Right lobe of liver (tissue), 6 donors: ENCODE measurements at regions not wholly inside any gene's neighbourhood (a gene's known extent, or its start where the extent isn't known, plus 50 kb on each side); places are given as distances from the start of the nearest gene placed in this dataset.

Experiments
- ATAC-seq, 4 donors: fragments of 200-7000 bp; cut with Tn5 transposase; one replicate each; pipeline ENCODE4 v1.9.1; 2020; ENCODE audit warnings: mild to moderate bottlenecking in 4 of 4, moderate library complexity in 4 of 4
- DNase-seq, 3 donors: peaks; one replicate each; pipeline ENCODE4 v3.0.0-alpha.2; 2020
- H3K27ac ChIP-seq, 3 donors: fragments of 200-600 bp; one replicate each; pipeline ENCODE4 v1.8.0; 2022
- H3K27me3 ChIP-seq, 2 donors: fragments of 200-600 bp; one replicate each; pipeline ENCODE4 v1.8.0; 2022
- H3K36me3 ChIP-seq, 4 donors: fragments of 200-600 bp; sonication (generic) in 1 of 4; one replicate each; pipeline versions ENCODE4 v1.5.1 to v1.8.0; 2017 to 2022; ENCODE audit warnings: control low read depth in 1 of 4
- H3K4me1 ChIP-seq, 4 donors: fragments of 200-600 bp; sonication (generic) in 1 of 4; one replicate each; pipeline versions ENCODE4 v1.5.1 to v1.8.0; 2017 to 2022; ENCODE audit warnings: control low read depth in 1 of 4
- H3K4me3 ChIP-seq, 3 donors: fragments of 200-600 bp; one replicate each; pipeline ENCODE4 v1.8.0; 2022
- H3K9me3 ChIP-seq, 4 donors: fragments of 200-600 bp; sonication (generic) in 1 of 4; one replicate each; pipeline versions ENCODE4 v1.5.1 to v1.8.0; 2017 to 2022; ENCODE audit warnings: control low read depth in 1 of 4
- POLR2A ChIP-seq: fragments of 450-650 bp; IDR thresholded peaks from one replicate; pipeline ENCODE4 v1.6.1; 2017; ENCODE audit warnings: antibody characterized with exemption, mild to moderate bottlenecking
- WGBS: methylation state at CpG from one replicate; pipeline ENCODE4 v1.1.6; 2018; ENCODE audit warnings: low coverage, low lambda C conversion rate; ENCODE audit not compliant: insufficient coverage; ENCODE audit errors: missing lambda C conversion rate; 5-methylcytosine and 5-hydroxymethylcytosine counted together
- intact Hi-C, 2 donors: fragments of 100-400 bp; cut with DNase I; formaldehyde crosslinking; loops; one replicate each; pipeline versions ENCODE4 v1.11.2 to v1.14.1; 2022
- TF ChIP-seq, protein P1 (sequence below), 4 donors: fragments of 200-600 bp in 3 of 4; fragments of 450-650 bp in 1 of 4; IDR thresholded peaks; one replicate each; pipeline versions ENCODE4 v1.5.1 to v1.8.0; 2016 to 2022; ENCODE audit warnings: antibody characterized with exemption in 4 of 4, mild to moderate bottlenecking in 2 of 4
- donor health status: DM: no; HTN: yes; CAD: no.
- donor health status: DM: no; HTN: no; CAD: no.
- donor health status: DM: no; HTN: no; CAD: no.
- donor health status: DM: no; HTN: yes; CAD: no.
- donor health status: DM: no; HTN: yes; CAD: no.

DNA sequence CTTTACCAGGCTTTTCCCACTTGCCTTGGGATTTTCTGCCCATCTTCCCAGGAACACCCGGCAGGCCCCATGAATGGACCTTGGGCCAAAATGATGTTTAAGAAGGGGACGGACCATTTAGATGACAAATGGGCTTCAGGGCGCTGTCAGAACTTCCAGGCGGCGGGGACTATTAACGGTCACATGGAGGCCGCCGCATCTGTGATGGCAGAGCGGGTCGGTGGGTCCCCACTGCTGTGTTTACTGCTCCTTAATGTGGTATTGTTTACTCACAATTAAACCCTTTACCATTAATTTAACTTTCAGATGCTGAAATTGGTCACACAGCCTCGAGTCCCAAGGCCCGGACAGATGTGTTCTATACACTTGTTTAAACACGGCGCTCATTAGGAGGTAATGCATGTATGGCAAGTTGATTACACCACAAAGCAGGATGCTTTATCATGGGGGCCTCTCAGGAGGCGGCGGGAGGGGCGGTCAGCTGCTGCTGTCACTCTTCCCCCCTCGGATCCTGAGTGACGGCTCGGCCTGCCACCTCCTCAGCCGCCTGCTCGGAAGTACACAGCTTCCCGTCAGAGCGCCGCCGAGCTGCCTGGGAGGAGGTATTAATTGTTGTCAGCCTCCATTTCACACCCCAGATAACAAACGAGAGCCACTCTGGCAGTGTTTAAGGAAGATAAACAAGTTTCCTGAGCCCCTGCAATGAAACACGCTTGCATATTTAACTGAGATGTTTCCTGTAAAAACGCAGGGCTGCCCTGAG is 83.9 kb upstream of the IRX3 start:
- no peaks in the 10 kb centered on the region for H3K36me3 ChIP-seq
- DNase-seq = peak in 2 of 3 donors; percentile 54 to 61
- intact Hi-C loops = no loop called here
- ATAC-seq = peak; percentile 66 to 86 (median 78)
- no peak overlapping the region for H3K27ac ChIP-seq
- H3K27me3 ChIP-seq = no peaks in the 10 kb centered on the region
- H3K4me1 ChIP-seq = no peaks in the 10 kb centered on the region
- H3K4me3 ChIP-seq = no peak overlapping the region
- H3K9me3 ChIP-seq = no peaks in the 10 kb centered on the region
- WGBS = 29% methylated on average over 13 of the region's 29 CpGs
- no peak for TF ChIP-seq POLR2A
- TF ChIP-seq, protein P1, sequence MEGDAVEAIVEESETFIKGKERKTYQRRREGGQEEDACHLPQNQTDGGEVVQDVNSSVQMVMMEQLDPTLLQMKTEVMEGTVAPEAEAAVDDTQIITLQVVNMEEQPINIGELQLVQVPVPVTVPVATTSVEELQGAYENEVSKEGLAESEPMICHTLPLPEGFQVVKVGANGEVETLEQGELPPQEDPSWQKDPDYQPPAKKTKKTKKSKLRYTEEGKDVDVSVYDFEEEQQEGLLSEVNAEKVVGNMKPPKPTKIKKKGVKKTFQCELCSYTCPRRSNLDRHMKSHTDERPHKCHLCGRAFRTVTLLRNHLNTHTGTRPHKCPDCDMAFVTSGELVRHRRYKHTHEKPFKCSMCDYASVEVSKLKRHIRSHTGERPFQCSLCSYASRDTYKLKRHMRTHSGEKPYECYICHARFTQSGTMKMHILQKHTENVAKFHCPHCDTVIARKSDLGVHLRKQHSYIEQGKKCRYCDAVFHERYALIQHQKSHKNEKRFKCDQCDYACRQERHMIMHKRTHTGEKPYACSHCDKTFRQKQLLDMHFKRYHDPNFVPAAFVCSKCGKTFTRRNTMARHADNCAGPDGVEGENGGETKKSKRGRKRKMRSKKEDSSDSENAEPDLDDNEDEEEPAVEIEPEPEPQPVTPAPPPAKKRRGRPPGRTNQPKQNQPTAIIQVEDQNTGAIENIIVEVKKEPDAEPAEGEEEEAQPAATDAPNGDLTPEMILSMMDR (IDR thresholded peaks at IDR 0.05) = no peak

DNA sequence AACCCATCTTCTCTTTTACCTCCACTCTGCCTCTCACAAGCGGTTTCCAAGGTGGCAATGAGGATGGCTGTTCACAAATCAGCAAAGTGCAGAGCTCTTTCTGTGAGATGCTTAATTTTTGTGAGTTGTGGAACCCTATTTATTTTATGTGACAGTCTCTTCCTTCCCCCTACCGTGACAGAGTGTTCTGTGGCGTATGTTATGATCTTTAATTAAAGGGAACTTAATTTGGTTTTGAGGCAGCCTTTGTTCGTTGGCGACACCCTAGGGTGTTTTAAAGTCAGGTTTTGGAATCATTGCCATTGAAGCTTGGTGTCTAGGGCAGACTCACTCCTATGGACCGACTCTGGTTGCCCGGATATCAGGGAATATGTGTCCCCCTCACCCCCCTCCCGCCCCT is 83.3 kb upstream of the IRX3 start:
- Histone ChIP-seq H3K9me3 (no peaks in the 10 kb centered on the region), H3K27ac (no peak overlapping the region), H3K27me3 (no peaks in the 10 kb centered on the region), H3K4me1 (no peaks in the 10 kb centered on the region), H3K4me3 (no peak overlapping the region), H3K36me3 (no peaks in the 10 kb centered on the region)
- TF ChIP-seq, protein P1 (IDR thresholded peaks at IDR 0.05) = no peak
- TF ChIP-seq POLR2A = no peak
- DNase-seq (no peak), ATAC-seq (no peak)
- intact Hi-C loops = no loop called here
- 45% methylated on average over 6 of the region's 8 CpGs for WGBS

DNA sequence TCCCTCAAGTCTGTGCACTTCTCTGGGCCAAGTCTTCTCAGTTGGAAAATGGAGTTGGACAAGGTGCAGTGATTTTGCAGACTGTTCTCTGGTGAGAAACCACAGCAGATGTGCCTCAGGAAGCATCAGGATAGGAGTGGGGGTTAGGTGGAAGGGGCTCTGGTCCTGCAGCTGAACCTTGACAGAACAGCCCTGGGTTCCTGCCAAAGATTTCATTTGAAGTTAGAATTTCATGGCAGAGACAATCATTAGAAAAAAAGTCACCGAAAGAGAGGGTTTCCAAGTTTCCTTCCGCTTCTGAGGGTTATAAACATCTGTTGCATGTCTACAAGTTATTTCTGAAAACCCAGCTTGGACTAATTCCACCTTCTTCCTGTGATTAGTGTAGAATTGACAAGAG is 80.4 kb upstream of the IRX3 start:
- Histone ChIP-seq H3K27me3 (no peaks in the 10 kb centered on the region), H3K9me3 (no peaks in the 10 kb centered on the region), H3K27ac (no peak overlapping the region), H3K4me3 (no peak overlapping the region), H3K4me1 (no peaks in the 10 kb centered on the region), H3K36me3 (no peaks in the 10 kb centered on the region)
- 51% methylated on average over 2 of the region's 2 CpGs for WGBS
- no peak for DNase-seq
- intact Hi-C loops = no loop called here
- TF ChIP-seq, protein P1 (IDR thresholded peaks at IDR 0.05) = no peak
- no peak for TF ChIP-seq POLR2A
- no peak for ATAC-seq

DNA sequence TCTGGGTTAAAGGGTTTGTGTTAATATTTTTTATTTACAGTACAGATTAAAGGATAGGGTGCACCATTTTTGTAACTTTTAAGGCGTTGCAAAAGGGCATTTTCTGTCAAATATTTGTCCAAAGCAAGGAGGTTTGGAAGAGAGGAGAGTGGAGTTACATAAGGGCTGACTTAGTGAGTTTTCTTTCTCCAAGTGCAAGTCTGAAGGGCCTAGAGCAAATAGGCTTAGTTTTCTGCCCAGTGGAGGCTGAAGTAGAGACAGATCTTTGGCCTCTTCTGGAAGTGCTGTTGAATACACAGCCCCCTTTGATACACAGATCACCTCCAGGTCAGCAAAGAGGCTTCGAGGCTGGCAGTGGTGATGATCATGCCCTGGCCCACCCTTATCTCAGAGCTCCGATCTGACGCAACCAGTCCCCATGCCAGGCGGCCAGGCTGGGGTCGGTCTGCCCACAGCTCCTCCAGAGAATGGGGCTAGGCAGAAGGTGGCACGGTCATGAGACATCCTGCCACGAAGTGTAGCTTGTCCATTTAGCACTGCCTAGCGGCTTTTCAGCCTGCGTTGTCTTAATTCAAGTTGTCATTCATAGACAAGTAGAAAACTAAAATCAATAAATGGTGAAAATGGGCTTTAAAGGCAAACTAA is 79.5 kb upstream of the IRX3 start:
- intact Hi-C loops = no loop called here

DNA sequence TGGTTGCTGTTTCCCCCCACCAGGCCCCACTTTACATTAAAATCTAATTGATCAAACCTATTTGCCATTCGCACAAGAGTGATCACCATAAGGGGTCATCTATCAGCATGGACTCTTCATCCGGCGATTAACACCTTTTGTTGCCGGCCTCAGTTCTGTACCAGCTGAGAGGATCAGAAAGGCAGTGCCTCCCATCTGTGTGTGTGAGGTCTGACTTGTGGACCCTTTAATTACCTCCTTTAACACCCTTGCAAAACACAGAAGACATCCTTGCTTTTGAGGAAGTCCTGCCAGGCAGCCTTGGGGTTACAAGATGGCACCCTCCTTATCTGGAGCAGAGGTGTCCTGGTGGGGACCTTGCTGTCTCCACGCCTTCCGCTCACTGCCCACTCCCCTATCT is 77.2 kb upstream of the IRX3 start:
- no peak overlapping the region for H3K27ac ChIP-seq
- no peaks in the 10 kb centered on the region for H3K9me3 ChIP-seq
- no peaks in the 10 kb centered on the region for H3K4me1 ChIP-seq
- no peaks in the 10 kb centered on the region for H3K27me3 ChIP-seq
- 89% methylated on average over 6 of the region's 6 CpGs for WGBS
- H3K4me3 ChIP-seq = no peak overlapping the region
- ATAC-seq (no peak), DNase-seq (no peak)
- H3K36me3 ChIP-seq = no peaks in the 10 kb centered on the region
- intact Hi-C loops = no loop called here
- TF ChIP-seq POLR2A = no peak
- TF ChIP-seq, protein P1 (IDR thresholded peaks at IDR 0.05) = no peak

More for the DNA sequence above, 79.5 kb upstream of the IRX3 start:
- no peak for TF ChIP-seq POLR2A
- Histone ChIP-seq H3K9me3 (no peaks in the 10 kb centered on the region), H3K27me3 (no peaks in the 10 kb centered on the region), H3K27ac (no peak overlapping the region), H3K4me1 (no peaks in the 10 kb centered on the region), H3K36me3 (no peaks in the 10 kb centered on the region), H3K4me3 (no peak overlapping the region)
- WGBS = 59% methylated on average over 4 of the region's 10 CpGs
- DNase-seq = no peak
- ATAC-seq = no peak
